ENCODE measurements at regions not wholly inside any gene's neighbourhood (a gene's known extent, or its start where the extent isn't known, plus 50 kb on each side); places are given as distances from the start of the nearest gene placed in this dataset.

DNA sequence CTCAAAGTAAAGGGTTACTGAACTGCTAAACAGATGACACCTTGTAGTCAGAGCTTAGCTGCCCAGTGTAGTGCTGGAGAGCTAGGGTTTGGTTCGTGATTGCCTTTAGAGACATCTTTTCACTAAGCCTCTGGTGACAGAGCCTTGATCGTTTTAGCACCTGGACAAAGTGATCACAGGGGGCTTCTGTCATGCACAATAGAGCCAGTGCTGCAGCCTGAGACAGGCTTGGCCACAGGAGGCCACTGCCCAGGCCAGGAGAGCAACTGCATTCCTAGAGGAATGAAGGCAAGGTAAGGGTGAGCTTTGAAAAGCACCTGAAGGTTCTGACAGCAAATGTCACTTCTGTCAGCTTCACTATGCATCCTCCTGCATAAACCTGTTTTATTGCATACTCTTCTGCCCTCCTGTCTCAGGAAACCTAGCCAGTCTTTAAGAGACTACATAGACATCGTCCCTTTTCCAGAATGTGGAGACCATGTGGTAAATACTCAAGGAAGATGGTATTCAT lies 122.9 kb downstream of the NPY start:
- TF ChIP-seq, protein P1, sequence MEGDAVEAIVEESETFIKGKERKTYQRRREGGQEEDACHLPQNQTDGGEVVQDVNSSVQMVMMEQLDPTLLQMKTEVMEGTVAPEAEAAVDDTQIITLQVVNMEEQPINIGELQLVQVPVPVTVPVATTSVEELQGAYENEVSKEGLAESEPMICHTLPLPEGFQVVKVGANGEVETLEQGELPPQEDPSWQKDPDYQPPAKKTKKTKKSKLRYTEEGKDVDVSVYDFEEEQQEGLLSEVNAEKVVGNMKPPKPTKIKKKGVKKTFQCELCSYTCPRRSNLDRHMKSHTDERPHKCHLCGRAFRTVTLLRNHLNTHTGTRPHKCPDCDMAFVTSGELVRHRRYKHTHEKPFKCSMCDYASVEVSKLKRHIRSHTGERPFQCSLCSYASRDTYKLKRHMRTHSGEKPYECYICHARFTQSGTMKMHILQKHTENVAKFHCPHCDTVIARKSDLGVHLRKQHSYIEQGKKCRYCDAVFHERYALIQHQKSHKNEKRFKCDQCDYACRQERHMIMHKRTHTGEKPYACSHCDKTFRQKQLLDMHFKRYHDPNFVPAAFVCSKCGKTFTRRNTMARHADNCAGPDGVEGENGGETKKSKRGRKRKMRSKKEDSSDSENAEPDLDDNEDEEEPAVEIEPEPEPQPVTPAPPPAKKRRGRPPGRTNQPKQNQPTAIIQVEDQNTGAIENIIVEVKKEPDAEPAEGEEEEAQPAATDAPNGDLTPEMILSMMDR (IDR thresholded peaks at IDR 0.05) = no peak
- TF ChIP-seq POLR2AphosphoS5 (IDR thresholded peaks at IDR 0.05) = no peak

Measured in gastroesophageal sphincter (tissue), 3 donors.